Aorta (tissue), 5 donors: ENCODE measurements at regions not wholly inside any gene's neighbourhood (a gene's known extent, or its start where the extent isn't known, plus 50 kb on each side); places are given as distances from the start of the nearest gene placed in this dataset.
"Not testable (repeated sequence)": the region's sequence is repeated elsewhere in the genome, so short reads cannot be mapped to it uniquely, and the experiment has no call there.

Experiments used
- ATAC-seq: fragments of 200-7000 bp; cut with Tn5 transposase; one replicate; pipeline ENCODE4 v1.9.1; 2022; ENCODE audit warnings: moderate library complexity; ENCODE audit not compliant: low FRiP score
- DNase-seq, 2 donors: peaks; one replicate each; pipeline ENCODE4 v3.0.0-alpha.2; 2020
- H3K27ac ChIP-seq, 2 donors: one replicate each; pipeline ENCODE4 v1.5.1; 2013; ENCODE audit warnings: low read length in 2 of 2, mild to moderate bottlenecking in 2 of 2, moderate library complexity in 2 of 2, control low read depth in 1 of 2, inconsistent platforms in 1 of 2, low read depth in 1 of 2
- H3K27me3 ChIP-seq, 2 donors: one replicate each; pipeline ENCODE4 v1.6.1; 2013; ENCODE audit warnings: control low read depth in 1 of 2, low read length in 1 of 2, mild to moderate bottlenecking in 1 of 2, moderate library complexity in 1 of 2; ENCODE audit not compliant: insufficient read depth in 2 of 2, control insufficient read depth in 1 of 2
- H3K36me3 ChIP-seq, 2 donors: one replicate each; pipeline ENCODE4 v1.6.1; 2013; ENCODE audit warnings: control low read depth in 1 of 2, low read length in 1 of 2, mild to moderate bottlenecking in 1 of 2; ENCODE audit not compliant: insufficient read depth in 2 of 2, control insufficient read depth in 1 of 2
- H3K4me1 ChIP-seq, 2 donors: one replicate each; pipeline ENCODE4 v1.6.1; 2013; ENCODE audit warnings: low read length in 2 of 2, control low read depth in 1 of 2, mild to moderate bottlenecking in 1 of 2, moderate library complexity in 1 of 2; ENCODE audit not compliant: insufficient read depth in 2 of 2, control insufficient read depth in 1 of 2
- H3K4me3 ChIP-seq, 2 donors: one replicate each; pipeline ENCODE4 v1.5.1; 2013; ENCODE audit warnings: low read length in 2 of 2, control low read depth in 1 of 2, mild to moderate bottlenecking in 1 of 2
- H3K9me3 ChIP-seq: one replicate; pipeline ENCODE4 v1.6.1; 2013; ENCODE audit warnings: mild to moderate bottlenecking, low read length; ENCODE audit not compliant: control insufficient read depth
- WGBS, 2 donors: extraction: QIAGEN DNeasy Blood & Tissue Kit; methylation state at CpG; one replicate each; pipeline ENCODE4 v1.1.7; 2013; 5-methylcytosine and 5-hydroxymethylcytosine counted together
- intact Hi-C, 2 donors: fragments of 100-400 bp; cut with DNase I; formaldehyde crosslinking; loops; one replicate each; pipeline versions ENCODE4 v1.14.2 to v1.15.0; 2022
- donor health status: healthy with polysubstance abuse.
- donor health status: Bipolar disorder and iron deficiency.
- donor health status: DM: no; HTN: no; CAD: no.
- donor health status: DM: no; HTN: no; CAD: no.
- donor health status: DM: yes; HTN: yes; CAD: no.

- DNase-seq (no peak), ATAC-seq (no peak)
- Histone ChIP-seq H3K9me3 (no peaks in the 10 kb centered on the region), H3K27me3 (no peaks in the 10 kb centered on the region), H3K36me3 (no peaks in the 10 kb centered on the region), H3K27ac (no peak overlapping the region), H3K4me3 (no peak overlapping the region), H3K4me1 (no peaks in the 10 kb centered on the region)
- 89 to 96% methylated on average over 3 of the region's 3 CpGs for WGBS, 2 donors
- intact Hi-C loops, result no loop called here
Observed at GRCh38 chr6:17210683-17211082, 70.5 kb upstream of the RBM24 start.

GRCh38 chr6:17211101-17211500 is 70.1 kb upstream of the RBM24 start:
- no peaks in the 10 kb centered on the region for H3K27me3 ChIP-seq
- no peak overlapping the region for H3K27ac ChIP-seq
- ATAC-seq, result no peak
- WGBS, 2 donors, result 96 to 97% methylated on average over 3 of the region's 3 CpGs
- intact Hi-C loops, result no loop called here
- no peaks in the 10 kb centered on the region for H3K36me3 ChIP-seq
- no peak overlapping the region for H3K4me3 ChIP-seq
- no peaks in the 10 kb centered on the region for H3K4me1 ChIP-seq
- H3K9me3 ChIP-seq, result no peaks in the 10 kb centered on the region
- no peak for DNase-seq

- ATAC-seq (peak; percentile 60), DNase-seq (peak; percentile 72 to 91)
- intact Hi-C loops, result no loop called here
- Histone ChIP-seq H3K27ac (peak overlapping the region; percentile 12 to 37), H3K36me3 (no peaks in the 10 kb centered on the region), H3K4me1 (no peaks in the 10 kb centered on the region), H3K27me3 (no peaks in the 10 kb centered on the region), H3K4me3 (no peak overlapping the region), H3K9me3 (no peaks in the 10 kb centered on the region)
- WGBS, 2 donors, result 38 to 41% methylated on average over 13 of the region's 13 CpGs
Observed at GRCh38 chr6:17212546-17213371, 68.4 kb upstream of the RBM24 start.

- Histone ChIP-seq H3K4me1 (no peaks in the 10 kb centered on the region), H3K36me3 (no peaks in the 10 kb centered on the region), H3K4me3 (no peak overlapping the region), H3K27ac (no peak overlapping the region), H3K27me3 (no peaks in the 10 kb centered on the region), H3K9me3 (no peaks in the 10 kb centered on the region)
- intact Hi-C loops, result no loop called here
- DNase-seq (no peak), ATAC-seq (no peak)
- 91 to 94% methylated on average over 9 of the region's 9 CpGs for WGBS, 2 donors
Observed at GRCh38 chr6:17214106-17214505, 67.1 kb upstream of the RBM24 start.

- intact Hi-C loops, H3K27ac ChIP-seq, H3K36me3 ChIP-seq, H3K4me3 ChIP-seq, H3K9me3 ChIP-seq, DNase-seq, ATAC-seq, H3K4me1 ChIP-seq, H3K27me3 ChIP-seq: not testable (repeated sequence)
- 92 to 97% methylated on average over 10 of the region's 10 CpGs for WGBS, 2 donors
Observed at GRCh38 chr6:17216972-17217371, 64.2 kb upstream of the RBM24 start.

GRCh38 chr6:17218023-17218748 is 63.0 kb upstream of the RBM24 start:
- 84 to 86% methylated on average over 6 of the region's 6 CpGs for WGBS, 2 donors
- intact Hi-C loops, result no loop called here
- no peak overlapping the region for H3K27ac ChIP-seq
- DNase-seq (no peak), ATAC-seq (no peak)
- H3K4me1 ChIP-seq, result no peaks in the 10 kb centered on the region
- no peaks in the 10 kb centered on the region for H3K27me3 ChIP-seq
- H3K4me3 ChIP-seq, result no peak overlapping the region
- no peaks in the 10 kb centered on the region for H3K9me3 ChIP-seq
- no peaks in the 10 kb centered on the region for H3K36me3 ChIP-seq

- Histone ChIP-seq H3K27ac (no peak overlapping the region), H3K36me3 (no peaks in the 10 kb centered on the region), H3K27me3 (no peaks in the 10 kb centered on the region), H3K9me3 (no peaks in the 10 kb centered on the region), H3K4me3 (no peak overlapping the region), H3K4me1 (no peaks in the 10 kb centered on the region)
- WGBS, 2 donors, result 93 to 100% methylated on average over 1 of the region's 1 CpG
- ATAC-seq, result no peak
- intact Hi-C loops, result no loop called here
- DNase-seq, result no peak
Observed at GRCh38 chr6:17218749-17219093, 62.4 kb upstream of the RBM24 start.

GRCh38 chr6:17219098-17219497 is 62.1 kb upstream of the RBM24 start:
- Histone ChIP-seq H3K9me3 (no peaks in the 10 kb centered on the region), H3K27ac (no peak overlapping the region), H3K27me3 (no peaks in the 10 kb centered on the region), H3K4me1 (no peaks in the 10 kb centered on the region), H3K36me3 (no peaks in the 10 kb centered on the region), H3K4me3 (no peak overlapping the region)
- WGBS, 2 donors, result 82 to 86% methylated on average over 5 of the region's 5 CpGs
- intact Hi-C loops, result no loop called here
- ATAC-seq, result no peak
- DNase-seq, result no peak
